Activated CD8-positive, alpha-beta T cell treated with anti-CD3 and anti-CD28 coated beads for 36 hours (primary cell): ENCODE measurements at regions not wholly inside any gene's neighbourhood (a gene's known extent, or its start where the extent isn't known, plus 50 kb on each side); places are given as distances from the start of the nearest gene placed in this dataset.

ENCODE experiments used
- ATAC-seq: fragments of 200-7000 bp; cut with Tn5 transposase; one replicate; pipeline ENCODE4 v1.10.0; 2021; ENCODE audit warnings: mild to moderate bottlenecking, moderate library complexity
- CTCF ChIA-PET: fragments of 350-600 bp; sonication (Branson Sonifier 250); formaldehyde crosslinking; loops from one replicate; lab custom pipeline; 2021; ENCODE audit warnings: antibody characterized with exemption; lab: Charles Lee
- POLR2A ChIA-PET: fragments of 350-600 bp; sonication (Branson Sonifier 250); formaldehyde crosslinking; loops from one replicate; lab custom pipeline; 2021; ENCODE audit warnings: antibody characterized with exemption; lab: Charles Lee
- DNase-seq: peaks from one replicate; pipeline ENCODE4 v3.0.0-alpha.2; 2020
- H3K27ac Mint-ChIP-seq: one replicate; pipeline ENCODE4 v1.8.0; 2021; ENCODE audit warnings: mild to moderate bottlenecking, mixed read lengths
- H3K27me3 Mint-ChIP-seq: one replicate; pipeline ENCODE4 v1.8.0; 2021; ENCODE audit warnings: mixed read lengths
- H3K36me3 Mint-ChIP-seq: one replicate; pipeline ENCODE4 v1.8.0; 2021; ENCODE audit warnings: low read depth, mixed read lengths
- H3K4me1 Mint-ChIP-seq: one replicate; pipeline ENCODE4 v1.8.0; 2021; ENCODE audit warnings: low read depth, mixed read lengths
- H3K4me3 Mint-ChIP-seq: one replicate; pipeline ENCODE4 v1.8.0; 2021; ENCODE audit warnings: mild to moderate bottlenecking, moderate library complexity, mixed read lengths
- H3K9me3 Mint-ChIP-seq: one replicate; pipeline ENCODE4 v1.8.0; 2021; ENCODE audit warnings: mixed read lengths
- CTCF ChIP-seq: fragments of 200-600 bp; IDR thresholded peaks from one replicate; pipeline ENCODE4 v1.8.0; 2022; ENCODE audit warnings: antibody characterized with exemption, mild to moderate bottlenecking
- intact Hi-C: fragments of 100-400 bp; cut with micrococcal nuclease; formaldehyde crosslinking; loops from one replicate; pipeline ENCODE4 v1.10.0; 2022

- no peaks in the 10 kb centered on the region for H3K9me3 Mint-ChIP-seq
- ChIA-PET POLR2A (no interaction called here), CTCF (no interaction called here)
- no peak overlapping the region for H3K27ac Mint-ChIP-seq
- intact Hi-C loops: no loop called here
- H3K4me1 Mint-ChIP-seq: no peaks in the 10 kb centered on the region
- DNase-seq (no peak), ATAC-seq (no peak)
- no peaks in the 10 kb centered on the region for H3K36me3 Mint-ChIP-seq
- TF ChIP-seq CTCF: no peak
- H3K27me3 Mint-ChIP-seq: no peaks in the 10 kb centered on the region
- H3K4me3 Mint-ChIP-seq: no peak overlapping the region
Measured at GRCh38 chr2:2830576-2830975, 499.5 kb upstream of the MYT1L start.

- H3K9me3 Mint-ChIP-seq: no peaks in the 10 kb centered on the region
- no peak overlapping the region for H3K27ac Mint-ChIP-seq
- ChIA-PET CTCF (no interaction called here), POLR2A (no interaction called here)
- H3K4me1 Mint-ChIP-seq: no peaks in the 10 kb centered on the region
- no peak overlapping the region for H3K4me3 Mint-ChIP-seq
- no peaks in the 10 kb centered on the region for H3K36me3 Mint-ChIP-seq
- TF ChIP-seq CTCF: no peak
- intact Hi-C loops: no loop called here
- H3K27me3 Mint-ChIP-seq: peaks cover under 1% of the 10 kb centered on the region
- ATAC-seq (no peak), DNase-seq (no peak)
Measured at GRCh38 chr2:2828774-2829368, 497.8 kb upstream of the MYT1L start.

- Mint-ChIP-seq H3K36me3 (no peaks in the 10 kb centered on the region), H3K9me3 (no peaks in the 10 kb centered on the region), H3K4me3 (no peak overlapping the region), H3K27me3 (peaks cover 2% of the 10 kb centered on the region), H3K4me1 (no peaks in the 10 kb centered on the region), H3K27ac (no peak overlapping the region)
- ChIA-PET CTCF (no interaction called here), POLR2A (no interaction called here)
- DNase-seq (no peak), ATAC-seq (no peak)
- no peak for TF ChIP-seq CTCF
- intact Hi-C loops: no loop called here
Measured at GRCh38 chr2:2827761-2828221, 496.7 kb upstream of the MYT1L start.

- CTCF ChIA-PET: no interaction called here
- no peaks in the 10 kb centered on the region for H3K4me1 Mint-ChIP-seq
- no peak for DNase-seq
Measured at GRCh38 chr2:2827046-2827636, 496.1 kb upstream of the MYT1L start.

More at GRCh38 chr2:2827046-2827636, 496.1 kb upstream of the MYT1L start:
- no peaks in the 10 kb centered on the region for H3K36me3 Mint-ChIP-seq
- no peaks in the 10 kb centered on the region for H3K9me3 Mint-ChIP-seq
- intact Hi-C loops: no loop called here
- ATAC-seq: no peak
- POLR2A ChIA-PET: interaction anchor here (0.6 kb wide), 1 partner anchor 918 kb away, joined by 3 read pairs; no protein-coding TSS in a partner anchor
- no peak overlapping the region for H3K27ac Mint-ChIP-seq
- H3K4me3 Mint-ChIP-seq: no peak overlapping the region
- peaks cover 2% of the 10 kb centered on the region for H3K27me3 Mint-ChIP-seq
- no peak for TF ChIP-seq CTCF
